Ovary (tissue), 7 donors: ENCODE measurements at regions not wholly inside any gene's neighbourhood (a gene's known extent, or its start where the extent isn't known, plus 50 kb on each side); places are given as distances from the start of the nearest gene placed in this dataset.

ENCODE experiments used
- DNase-seq, 5 donors: peaks; one replicate each; pipeline ENCODE4 v3.0.0-alpha.2; 2019 to 2020
- H3K27ac ChIP-seq, 2 donors: fragments of 200-600 bp; one replicate each; pipeline versions ENCODE4 v1.5.1 to v1.8.0; 2019 to 2022
- H3K27me3 ChIP-seq: fragments of 200-600 bp; one replicate; pipeline ENCODE4 v1.8.0; 2022
- H3K36me3 ChIP-seq: fragments of 200-600 bp; sonication (generic); one replicate; pipeline ENCODE4 v1.5.1; 2019
- H3K4me1 ChIP-seq: one replicate; pipeline ENCODE4 v1.8.1; 2013; ENCODE audit warnings: mild to moderate bottlenecking, moderate library complexity; ENCODE audit not compliant: insufficient read depth
- H3K4me3 ChIP-seq: fragments of 200-600 bp; sonication (generic); one replicate; pipeline ENCODE4 v1.5.1; 2017
- H3K9me3 ChIP-seq, 2 donors: fragments of 200-600 bp in 1 of 2; sonication (generic) in 1 of 2; one replicate each; pipeline versions ENCODE4 v1.5.1 to v1.8.1; 2013 to 2019; ENCODE audit warnings: mild to moderate bottlenecking in 1 of 2, moderate library complexity in 1 of 2
- EP300 ChIP-seq: sonication (generic); formaldehyde crosslinking; IDR thresholded peaks from one replicate; pipeline ENCODE4 v1.6.1; 2017; ENCODE audit warnings: antibody characterized with exemption
- POLR2A ChIP-seq: fragments of 450-650 bp; IDR thresholded peaks from one replicate; pipeline ENCODE4 v1.6.1; 2017; ENCODE audit warnings: antibody characterized with exemption, mild to moderate bottlenecking, moderate library complexity
- WGBS, 3 donors: extraction: QIAGEN DNeasy Blood & Tissue Kit in 1 of 3; methylation state at CpG; one replicate each; pipeline versions ENCODE4 v1.1.5 to v1.1.7; 2013 to 2017; 5-methylcytosine and 5-hydroxymethylcytosine counted together
- intact Hi-C, 4 donors: fragments of 100-400 bp; cut with DNase I; formaldehyde crosslinking; loops; one replicate each; pipeline versions ENCODE4 v1.11.0 to v1.15.1; 2022 to 2023
- TF ChIP-seq, protein P1 (sequence below), 3 donors: fragments of 450-650 bp in 2 of 3; fragments of 200-600 bp in 1 of 3; IDR thresholded peaks; one replicate each; pipeline versions ENCODE4 v1.5.1 to v1.8.0; 2016 to 2022; ENCODE audit warnings: antibody characterized with exemption in 3 of 3, mild to moderate bottlenecking in 1 of 3
- donor health status: DM: no; HTN: no; CAD: no; lungs with moderate emphysema.
- donor health status: DM: no; HTN: no; CAD: no.
- donor health status: Bipolar disorder and iron deficiency.
- donor health status: DM: no; HTN: no; CAD: no.
- donor health status: DM: yes; HTN: yes; CAD: no.

GRCh38 chr7:86282014-86282682, 361.6 kb upstream of the GRM3 start:
- Histone ChIP-seq H3K4me1 (no peaks in the 10 kb centered on the region), H3K36me3 (no peaks in the 10 kb centered on the region), H3K27ac (no peak overlapping the region), H3K9me3 (no peaks in the 10 kb centered on the region), H3K4me3 (no peak overlapping the region), H3K27me3 (no peaks in the 10 kb centered on the region)
- no peak for DNase-seq
- intact Hi-C loops = no loop called here
- 94 to 96% (median 94%) methylated on average over 38 of the region's 38 CpGs for WGBS, 3 donors
- TF ChIP-seq EP300 (no peak), POLR2A (no peak)
- TF ChIP-seq, protein P1, sequence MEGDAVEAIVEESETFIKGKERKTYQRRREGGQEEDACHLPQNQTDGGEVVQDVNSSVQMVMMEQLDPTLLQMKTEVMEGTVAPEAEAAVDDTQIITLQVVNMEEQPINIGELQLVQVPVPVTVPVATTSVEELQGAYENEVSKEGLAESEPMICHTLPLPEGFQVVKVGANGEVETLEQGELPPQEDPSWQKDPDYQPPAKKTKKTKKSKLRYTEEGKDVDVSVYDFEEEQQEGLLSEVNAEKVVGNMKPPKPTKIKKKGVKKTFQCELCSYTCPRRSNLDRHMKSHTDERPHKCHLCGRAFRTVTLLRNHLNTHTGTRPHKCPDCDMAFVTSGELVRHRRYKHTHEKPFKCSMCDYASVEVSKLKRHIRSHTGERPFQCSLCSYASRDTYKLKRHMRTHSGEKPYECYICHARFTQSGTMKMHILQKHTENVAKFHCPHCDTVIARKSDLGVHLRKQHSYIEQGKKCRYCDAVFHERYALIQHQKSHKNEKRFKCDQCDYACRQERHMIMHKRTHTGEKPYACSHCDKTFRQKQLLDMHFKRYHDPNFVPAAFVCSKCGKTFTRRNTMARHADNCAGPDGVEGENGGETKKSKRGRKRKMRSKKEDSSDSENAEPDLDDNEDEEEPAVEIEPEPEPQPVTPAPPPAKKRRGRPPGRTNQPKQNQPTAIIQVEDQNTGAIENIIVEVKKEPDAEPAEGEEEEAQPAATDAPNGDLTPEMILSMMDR (IDR thresholded peaks at IDR 0.05) = no peak

DNA sequence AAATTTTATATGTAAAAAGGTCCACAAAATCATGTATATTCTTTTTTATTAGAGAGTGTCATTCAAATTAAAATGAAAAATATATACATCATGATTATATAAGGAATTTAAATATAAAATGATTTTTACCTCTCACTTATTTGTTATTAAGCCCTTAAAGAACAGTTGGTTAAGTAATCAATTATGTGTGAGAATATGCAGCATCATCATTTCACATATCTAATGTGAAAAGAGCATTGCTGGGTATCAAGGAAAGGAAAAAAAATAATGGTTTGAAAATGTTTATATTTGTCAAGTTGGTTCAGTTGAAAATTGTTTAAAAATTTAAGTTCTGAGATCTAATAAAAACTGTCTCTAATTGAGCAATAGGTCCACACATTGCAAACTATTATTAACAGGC, 363.6 kb upstream of the GRM3 start:
- no peak for TF ChIP-seq EP300
- no peak for TF ChIP-seq POLR2A
- TF ChIP-seq, protein P1 (IDR thresholded peaks at IDR 0.05) = no peak
- intact Hi-C loops = no loop called here
- no peaks in the 10 kb centered on the region for H3K4me1 ChIP-seq
- H3K36me3 ChIP-seq = no peaks in the 10 kb centered on the region
- DNase-seq = no peak
- H3K27ac ChIP-seq = no peak overlapping the region
- no peaks in the 10 kb centered on the region for H3K27me3 ChIP-seq
- H3K9me3 ChIP-seq = no peaks in the 10 kb centered on the region
- H3K4me3 ChIP-seq = no peak overlapping the region

- Histone ChIP-seq H3K9me3 (no peaks in the 10 kb centered on the region), H3K4me3 (no peak overlapping the region), H3K4me1 (no peaks in the 10 kb centered on the region), H3K36me3 (no peaks in the 10 kb centered on the region), H3K27me3 (no peaks in the 10 kb centered on the region), H3K27ac (no peak overlapping the region)
- no peak for DNase-seq
- TF ChIP-seq, protein P1 (IDR thresholded peaks at IDR 0.05) = no peak
- TF ChIP-seq EP300 = no peak
- no peak for TF ChIP-seq POLR2A
- 85 to 89% (median 86%) methylated on average over 2 of the region's 2 CpGs for WGBS, 3 donors
- intact Hi-C loops = no loop called here
These were observed 380.9 kb upstream of the GRM3 start for GRCh38 chr7:86262781-86263180.

- Histone ChIP-seq H3K27me3 (no peaks in the 10 kb centered on the region), H3K36me3 (no peaks in the 10 kb centered on the region), H3K4me3 (no peak overlapping the region), H3K4me1 (no peaks in the 10 kb centered on the region), H3K27ac (no peak overlapping the region), H3K9me3 (no peaks in the 10 kb centered on the region)
- WGBS, 3 donors = 95 to 96% (median 96%) methylated on average over 4 of the region's 4 CpGs
- TF ChIP-seq, protein P1 (IDR thresholded peaks at IDR 0.05) = no peak
- TF ChIP-seq POLR2A (no peak), EP300 (no peak)
- DNase-seq = no peak
- intact Hi-C loops = no loop called here
These were observed 385.8 kb upstream of the GRM3 start for GRCh38 chr7:86257894-86258293.
